Activated naive CD8-positive, alpha-beta T cell treated with anti-CD3 and anti-CD28 coated beads for 36 hours (primary cell): ENCODE measurements at regions not wholly inside any gene's neighbourhood (a gene's known extent, or its start where the extent isn't known, plus 50 kb on each side); places are given as distances from the start of the nearest gene placed in this dataset.

Source experiments
- DNase-seq: peaks from one replicate; pipeline ENCODE4 v3.0.0; 2021
- H3K27ac Mint-ChIP-seq: one replicate; pipeline ENCODE4 v1.8.0; 2022; ENCODE audit warnings: mild to moderate bottlenecking, moderate library complexity, mixed read lengths
- H3K27me3 Mint-ChIP-seq: one replicate; pipeline ENCODE4 v1.8.0; 2022; ENCODE audit warnings: mild to moderate bottlenecking, mixed read lengths
- H3K36me3 Mint-ChIP-seq: one replicate; pipeline ENCODE4 v1.8.0; 2021; ENCODE audit warnings: mild to moderate bottlenecking, mixed read lengths
- H3K4me1 Mint-ChIP-seq: one replicate; pipeline ENCODE4 v1.8.0; 2021; ENCODE audit warnings: mixed read lengths
- H3K4me3 Mint-ChIP-seq: one replicate; pipeline ENCODE4 v1.8.0; 2022; ENCODE audit warnings: mild to moderate bottlenecking, moderate library complexity, mixed read lengths
- H3K9me3 Mint-ChIP-seq: one replicate; pipeline ENCODE4 v1.8.0; 2022; ENCODE audit warnings: mixed read lengths

DNA sequence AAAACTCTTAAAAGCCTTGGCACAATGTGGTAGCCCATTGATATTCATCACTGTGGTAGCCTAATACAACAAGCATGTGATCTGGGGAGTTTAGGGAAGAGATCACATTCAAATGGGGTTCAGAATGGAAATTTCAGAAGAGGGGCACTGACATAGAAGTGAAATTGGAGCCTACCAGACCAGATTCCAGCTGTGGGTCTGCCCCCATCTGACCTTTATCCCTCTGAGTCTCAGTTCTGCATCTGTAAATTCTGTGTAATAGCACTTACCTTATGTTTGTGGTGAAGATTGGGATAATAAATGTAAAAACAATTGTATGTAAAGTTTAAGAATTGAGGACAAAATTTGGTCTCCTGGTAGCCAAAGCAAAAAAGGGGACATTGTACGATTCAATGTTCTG is 320.4 kb upstream of the BOD1L1 start:
- no peak overlapping the region for H3K27ac Mint-ChIP-seq
- H3K9me3 Mint-ChIP-seq = no peaks in the 10 kb centered on the region
- H3K36me3 Mint-ChIP-seq = no peaks in the 10 kb centered on the region
- no peak for DNase-seq
- H3K4me3 Mint-ChIP-seq = no peak overlapping the region
- no peaks in the 10 kb centered on the region for H3K4me1 Mint-ChIP-seq
- peaks cover 4% of the 10 kb centered on the region for H3K27me3 Mint-ChIP-seq

DNA sequence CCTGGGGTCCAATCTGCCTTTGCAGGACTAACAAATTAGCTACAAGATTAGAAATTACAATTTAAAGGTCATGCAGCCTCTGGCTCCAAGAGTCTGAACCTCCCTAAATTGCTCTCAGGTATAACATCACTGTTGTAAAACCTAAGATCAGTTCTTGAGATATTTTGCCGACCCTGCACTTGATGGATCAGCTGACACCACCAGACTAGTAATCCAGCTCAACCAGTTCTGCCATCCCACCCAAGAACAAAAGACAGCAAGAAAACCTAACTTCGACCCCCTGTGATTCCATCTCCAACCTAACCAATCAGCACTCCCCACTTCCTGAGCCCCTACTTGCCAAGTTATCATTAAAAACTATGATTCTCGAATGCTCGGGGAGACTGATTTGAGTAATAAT is 323.0 kb upstream of the BOD1L1 start:
- Mint-ChIP-seq H3K9me3 (no peaks in the 10 kb centered on the region), H3K4me3 (no peak overlapping the region), H3K4me1 (no peaks in the 10 kb centered on the region), H3K27ac (no peak overlapping the region), H3K36me3 (no peaks in the 10 kb centered on the region), H3K27me3 (peaks cover 4% of the 10 kb centered on the region)
- no peak for DNase-seq

DNA sequence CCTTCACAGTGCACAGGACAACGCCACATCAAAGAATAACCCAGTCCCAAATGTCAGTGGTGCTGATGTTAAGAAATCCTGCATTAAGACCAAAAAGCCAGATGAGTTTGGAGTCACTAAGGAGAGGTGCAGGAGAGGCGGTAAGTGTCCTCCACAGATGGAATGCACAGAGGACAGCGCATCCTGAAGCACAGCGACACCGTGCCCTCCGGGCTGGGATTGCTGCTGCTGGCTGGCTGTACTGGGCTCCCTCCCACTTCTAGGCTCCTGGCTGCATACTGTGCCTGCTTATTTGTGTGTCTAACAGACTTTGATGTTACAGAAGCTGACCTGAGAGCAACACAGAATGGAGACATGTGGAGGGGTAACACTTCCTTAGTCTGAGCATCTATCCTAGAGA is 325.6 kb upstream of the BOD1L1 start:
- no peaks in the 10 kb centered on the region for H3K9me3 Mint-ChIP-seq
- H3K27me3 Mint-ChIP-seq = peaks cover 9% of the 10 kb centered on the region
- H3K4me3 Mint-ChIP-seq = no peak overlapping the region
- H3K36me3 Mint-ChIP-seq = no peaks in the 10 kb centered on the region
- H3K4me1 Mint-ChIP-seq = no peaks in the 10 kb centered on the region
- no peak overlapping the region for H3K27ac Mint-ChIP-seq
- DNase-seq = no peak

DNA sequence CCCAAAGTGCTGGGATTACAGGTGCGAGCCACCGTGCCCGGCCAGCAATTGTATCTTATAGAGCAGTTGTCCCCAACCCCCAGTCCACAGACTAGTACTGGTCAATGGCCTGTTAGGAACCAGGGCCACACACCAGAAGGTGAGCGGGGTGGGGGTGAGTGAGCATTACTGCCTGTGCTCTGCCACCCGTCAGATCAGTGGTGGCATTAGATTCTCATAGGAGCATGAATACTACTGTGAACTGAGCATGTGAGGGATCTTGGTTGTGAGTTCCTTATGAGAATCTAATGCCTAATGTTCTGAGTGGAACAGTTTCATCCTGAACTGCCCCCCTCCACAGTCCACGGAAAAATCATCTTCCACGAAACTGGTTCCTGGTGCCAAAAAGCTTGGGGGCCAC is 328.0 kb upstream of the BOD1L1 start:
- H3K4me1 Mint-ChIP-seq = no peaks in the 10 kb centered on the region
- H3K9me3 Mint-ChIP-seq = no peaks in the 10 kb centered on the region
- no peaks in the 10 kb centered on the region for H3K36me3 Mint-ChIP-seq
- H3K4me3 Mint-ChIP-seq = no peak overlapping the region
- no peak for DNase-seq
- no peak overlapping the region for H3K27ac Mint-ChIP-seq
- H3K27me3 Mint-ChIP-seq = peaks cover 8% of the 10 kb centered on the region

DNA sequence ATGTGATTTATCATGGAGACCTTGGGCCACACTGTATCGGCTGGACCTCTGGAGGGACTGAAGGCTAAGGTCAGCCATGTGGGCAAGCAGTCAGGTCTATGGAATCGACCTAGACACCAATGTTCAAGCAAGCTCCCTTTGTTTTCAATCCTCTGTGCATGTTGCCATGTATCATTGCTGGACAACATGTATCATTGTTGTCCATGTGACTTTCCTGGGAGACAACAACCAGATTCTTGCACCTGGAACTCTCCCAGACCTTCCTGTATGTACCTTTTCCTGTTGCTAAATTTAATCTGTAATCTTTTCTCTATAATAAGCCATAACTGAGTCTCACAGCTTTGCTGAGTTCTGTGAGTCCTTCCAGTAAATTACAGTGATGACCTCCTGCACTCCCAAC is 329.4 kb upstream of the BOD1L1 start:
- H3K27me3 Mint-ChIP-seq = peaks cover 4% of the 10 kb centered on the region
- DNase-seq = no peak

DNA sequence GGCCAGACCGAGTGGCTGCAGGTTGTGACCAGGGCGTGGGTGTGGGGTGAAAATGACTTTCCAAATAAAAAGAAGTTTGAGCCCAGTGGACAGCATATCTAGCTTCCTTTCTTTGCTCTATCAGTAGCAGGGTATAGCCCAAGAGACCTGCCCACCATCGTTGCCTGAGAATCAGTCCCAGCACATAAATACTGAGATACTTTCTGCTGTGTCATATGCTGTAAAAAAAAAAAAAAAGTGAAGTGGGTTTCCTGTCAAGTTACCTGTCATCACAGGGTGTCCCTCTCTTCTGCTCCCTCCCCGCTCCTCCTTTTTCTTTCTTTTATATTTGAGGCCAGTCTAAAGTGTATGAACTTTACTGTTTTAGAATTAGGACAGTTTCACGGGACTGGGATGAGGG is 330.3 kb upstream of the BOD1L1 start:
- no peaks in the 10 kb centered on the region for H3K9me3 Mint-ChIP-seq
- H3K4me3 Mint-ChIP-seq = no peak overlapping the region
- no peak for DNase-seq
- H3K27me3 Mint-ChIP-seq = peaks cover 4% of the 10 kb centered on the region
- no peaks in the 10 kb centered on the region for H3K4me1 Mint-ChIP-seq
- no peak overlapping the region for H3K27ac Mint-ChIP-seq
- H3K36me3 Mint-ChIP-seq = no peaks in the 10 kb centered on the region

More for the DNA sequence above, 329.4 kb upstream of the BOD1L1 start:
- no peaks in the 10 kb centered on the region for H3K4me1 Mint-ChIP-seq
- H3K36me3 Mint-ChIP-seq = no peaks in the 10 kb centered on the region
- H3K4me3 Mint-ChIP-seq = no peak overlapping the region
- H3K27ac Mint-ChIP-seq = no peak overlapping the region
- H3K9me3 Mint-ChIP-seq = no peaks in the 10 kb centered on the region

DNA sequence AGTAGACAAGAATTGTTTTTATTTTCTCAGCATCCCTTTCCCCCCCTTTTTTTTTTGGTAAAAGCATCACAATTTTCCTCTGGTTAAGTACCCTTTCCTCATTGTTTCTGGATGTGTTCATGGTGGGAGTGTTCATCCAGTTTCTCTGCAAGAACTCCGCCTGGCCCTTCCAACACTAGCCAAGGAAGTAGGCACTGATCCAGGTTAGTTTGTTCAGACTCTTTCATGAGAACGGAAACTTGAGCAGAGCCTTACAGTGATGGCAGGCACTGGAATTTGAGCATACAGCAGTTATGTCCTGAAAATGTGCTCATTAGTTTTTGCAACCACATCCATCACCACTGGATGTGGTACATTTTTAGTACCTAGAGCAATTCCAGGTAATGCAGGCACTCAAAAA is 336.1 kb upstream of the BOD1L1 start:
- H3K27me3 Mint-ChIP-seq = no peaks in the 10 kb centered on the region
- no peaks in the 10 kb centered on the region for H3K4me1 Mint-ChIP-seq
- no peak overlapping the region for H3K27ac Mint-ChIP-seq

DNA sequence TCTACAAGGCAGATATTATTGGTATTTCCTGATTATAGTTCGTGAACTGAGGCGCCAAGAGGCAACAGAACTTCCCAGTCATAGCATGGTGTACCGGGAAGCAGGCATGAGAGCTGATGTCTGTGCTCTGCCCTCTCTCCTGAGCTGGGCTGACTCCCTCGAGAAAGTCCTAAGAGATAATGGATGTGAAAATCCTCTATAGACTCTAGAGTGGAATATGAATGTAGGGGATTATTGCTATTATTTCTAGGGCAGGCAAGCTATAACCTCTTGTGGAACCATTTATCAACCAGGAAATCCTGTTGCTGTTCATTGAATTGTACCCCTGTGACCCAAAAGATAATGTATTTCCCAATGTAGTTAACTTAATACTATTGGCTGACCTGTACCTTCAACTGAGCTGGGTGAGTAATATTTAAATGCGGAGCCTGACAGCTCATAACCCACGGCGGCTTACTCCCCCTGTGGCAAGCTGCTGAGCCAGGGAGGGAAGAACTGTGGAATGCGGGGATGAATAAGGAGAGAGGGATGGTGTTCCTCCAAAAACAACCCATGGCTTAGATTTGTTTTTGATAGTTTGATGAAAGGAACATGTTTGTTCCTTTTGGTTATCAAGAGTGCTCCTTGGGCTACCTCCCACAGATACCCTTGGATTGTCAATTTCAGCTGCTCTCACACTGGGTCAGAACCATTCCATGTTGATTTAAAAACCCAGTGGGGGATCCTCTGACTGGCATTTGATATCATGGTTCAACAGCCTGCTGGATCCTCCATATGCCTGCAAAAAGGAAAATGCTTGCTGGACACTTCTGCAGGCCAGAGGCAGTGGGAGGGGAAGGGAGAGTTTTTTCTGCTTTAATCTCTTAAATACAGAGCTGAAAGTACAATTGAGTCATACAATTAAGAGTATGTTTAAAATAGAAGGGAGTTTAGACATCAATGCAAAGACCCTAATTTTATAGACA is 339.0 kb upstream of the BOD1L1 start:
- Mint-ChIP-seq H3K27ac (no peak overlapping the region), H3K36me3 (no peaks in the 10 kb centered on the region), H3K9me3 (no peaks in the 10 kb centered on the region), H3K4me1 (no peaks in the 10 kb centered on the region), H3K4me3 (no peak overlapping the region), H3K27me3 (no peaks in the 10 kb centered on the region)
- DNase-seq = no peak

More for the DNA sequence above, 336.1 kb upstream of the BOD1L1 start:
- H3K4me3 Mint-ChIP-seq = no peak overlapping the region
- H3K36me3 Mint-ChIP-seq = no peaks in the 10 kb centered on the region
- DNase-seq = no peak
- H3K9me3 Mint-ChIP-seq = no peaks in the 10 kb centered on the region

DNA sequence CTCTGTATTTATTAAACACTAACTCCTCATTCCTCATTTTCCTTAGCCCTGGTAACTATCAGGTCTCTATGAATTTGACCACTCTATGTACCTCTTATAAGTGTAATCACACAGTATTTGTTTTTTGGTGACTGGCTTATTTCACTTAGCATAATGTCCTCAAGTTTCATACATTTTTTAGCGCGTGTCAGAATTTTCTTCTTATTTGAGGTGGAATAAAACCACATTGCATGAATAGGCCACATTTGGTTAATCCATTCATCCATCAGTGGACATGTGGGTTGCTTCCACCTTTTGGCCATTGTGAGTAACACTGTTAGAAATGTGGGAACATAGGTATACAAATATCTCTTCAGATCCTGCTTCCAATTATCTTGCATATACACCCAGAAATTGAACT is 341.2 kb upstream of the BOD1L1 start:
- Mint-ChIP-seq H3K27ac (no peak overlapping the region), H3K4me1 (no peaks in the 10 kb centered on the region), H3K9me3 (no peaks in the 10 kb centered on the region), H3K27me3 (no peaks in the 10 kb centered on the region), H3K36me3 (no peaks in the 10 kb centered on the region), H3K4me3 (no peak overlapping the region)
- DNase-seq = no peak

DNA sequence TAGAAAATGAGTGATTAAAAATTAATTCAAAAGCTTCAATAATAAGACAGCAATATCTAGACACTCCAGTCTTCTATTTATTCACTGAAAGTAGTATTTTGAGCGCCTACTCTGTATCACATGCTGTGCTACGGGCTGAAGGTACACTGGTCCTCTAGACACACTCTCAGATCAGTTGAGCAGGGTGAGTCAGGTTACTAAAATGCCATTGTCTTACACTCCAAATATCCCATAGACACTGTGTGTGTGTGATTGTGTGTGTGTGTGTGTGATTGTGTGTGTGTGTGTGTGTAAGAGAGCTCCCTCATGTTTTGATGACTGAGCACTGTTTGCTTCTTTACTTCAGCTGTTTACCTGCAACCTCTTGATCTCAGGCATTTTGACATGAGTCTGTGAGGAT is 342.8 kb upstream of the BOD1L1 start:
- H3K9me3 Mint-ChIP-seq = no peaks in the 10 kb centered on the region
- H3K4me3 Mint-ChIP-seq = no peak overlapping the region
- no peaks in the 10 kb centered on the region for H3K27me3 Mint-ChIP-seq
- no peaks in the 10 kb centered on the region for H3K36me3 Mint-ChIP-seq
- DNase-seq = no peak
- no peak overlapping the region for H3K27ac Mint-ChIP-seq
- H3K4me1 Mint-ChIP-seq = no peaks in the 10 kb centered on the region

DNA sequence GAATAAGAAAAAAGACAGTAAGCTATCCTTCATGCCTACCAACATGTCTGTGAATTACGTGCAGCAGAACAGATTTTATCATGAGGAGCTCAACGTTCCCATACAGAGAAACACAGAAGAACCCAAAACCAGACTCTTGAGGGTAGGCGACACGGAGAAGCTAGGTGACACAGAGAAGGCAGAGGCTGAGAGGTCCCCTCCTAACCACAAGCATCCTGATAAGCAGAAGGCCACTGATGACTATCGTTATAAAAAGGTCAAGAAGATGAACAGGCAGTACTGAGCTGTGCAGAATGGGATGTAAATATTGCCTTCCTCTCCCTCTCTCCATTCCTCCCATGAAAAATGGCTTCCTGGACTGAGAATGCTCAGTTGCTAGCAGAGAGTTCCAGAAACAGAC is 350.2 kb upstream of the BOD1L1 start:
- H3K4me3 Mint-ChIP-seq = no peak overlapping the region
- no peak overlapping the region for H3K27ac Mint-ChIP-seq
- no peak for DNase-seq
- H3K36me3 Mint-ChIP-seq = no peaks in the 10 kb centered on the region
- H3K9me3 Mint-ChIP-seq = peaks cover 1% of the 10 kb centered on the region
- no peaks in the 10 kb centered on the region for H3K27me3 Mint-ChIP-seq
- peaks cover 4% of the 10 kb centered on the region for H3K4me1 Mint-ChIP-seq

DNA sequence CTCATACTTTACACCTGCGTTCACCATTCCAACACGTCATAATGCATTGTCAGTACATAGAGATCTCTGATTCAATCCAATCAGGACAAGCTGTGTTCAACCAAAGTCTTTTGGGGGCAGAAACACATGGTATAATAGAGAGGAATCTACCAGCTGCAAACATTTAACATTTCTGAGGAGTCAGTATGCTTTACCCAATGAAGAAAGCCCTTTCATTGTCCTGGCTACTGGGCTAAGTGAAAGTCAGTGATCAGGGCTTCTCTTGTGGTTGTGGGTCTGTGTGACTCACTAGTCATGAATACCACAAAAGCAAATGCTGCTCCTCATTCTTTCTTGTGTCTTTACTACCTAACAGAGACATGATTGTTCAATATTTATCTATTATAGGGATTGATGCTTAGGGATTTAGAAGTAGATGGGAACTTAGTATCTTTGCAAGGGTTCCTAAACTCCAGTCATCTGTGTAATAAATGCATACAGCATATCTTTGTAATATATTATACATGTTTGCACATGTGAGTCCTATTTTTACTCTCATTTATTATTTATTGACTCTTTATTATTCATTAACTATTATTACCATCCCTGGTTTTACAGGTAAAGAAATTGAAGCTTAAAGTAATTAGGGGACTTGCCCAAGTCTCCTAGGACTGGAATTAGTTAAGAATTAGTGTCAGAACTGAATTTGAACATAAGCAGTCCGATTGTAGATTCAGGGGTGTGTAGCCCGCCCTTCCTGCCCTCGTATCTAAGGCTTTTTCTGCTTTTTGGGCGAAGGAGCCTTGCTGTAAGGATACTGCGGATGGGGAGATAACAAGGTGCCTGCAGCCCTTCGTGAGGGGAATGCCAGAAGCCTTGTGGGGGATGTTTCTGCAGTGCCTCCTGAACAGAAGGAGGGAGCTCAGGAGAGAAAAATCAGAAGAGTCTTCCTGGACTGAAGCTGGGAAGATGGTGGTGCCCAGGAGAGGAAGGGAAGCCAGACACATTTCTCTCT is 353.1 kb upstream of the BOD1L1 start:
- DNase-seq = no peak
- no peak overlapping the region for H3K4me3 Mint-ChIP-seq
- no peak overlapping the region for H3K27ac Mint-ChIP-seq
- H3K4me1 Mint-ChIP-seq = peaks cover 4% of the 10 kb centered on the region
- H3K9me3 Mint-ChIP-seq = peaks cover 1% of the 10 kb centered on the region
- H3K27me3 Mint-ChIP-seq = no peaks in the 10 kb centered on the region
- no peaks in the 10 kb centered on the region for H3K36me3 Mint-ChIP-seq

DNA sequence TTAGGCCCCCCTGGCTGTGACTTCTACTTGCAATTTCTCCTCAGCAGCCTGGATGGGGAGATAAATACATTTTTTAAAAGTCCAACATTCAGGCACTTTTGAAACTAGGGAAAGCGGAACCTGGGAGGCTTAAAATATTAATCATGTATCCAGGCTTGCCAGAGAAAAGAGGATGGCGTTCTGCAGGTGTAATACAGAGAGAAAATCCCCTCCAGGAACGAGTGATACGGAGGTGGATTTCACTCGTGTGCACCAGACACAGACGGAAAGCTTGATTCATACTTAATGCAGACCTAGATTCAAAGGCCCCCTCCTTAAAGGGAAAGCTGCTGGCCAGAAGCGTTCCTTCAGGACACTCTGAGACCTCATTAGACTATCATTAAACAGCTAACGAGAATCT is 354.0 kb upstream of the BOD1L1 start:
- no peak for DNase-seq
- H3K4me3 Mint-ChIP-seq = no peak overlapping the region
- no peak overlapping the region for H3K27ac Mint-ChIP-seq
- no peaks in the 10 kb centered on the region for H3K36me3 Mint-ChIP-seq
- H3K4me1 Mint-ChIP-seq = peaks cover 4% of the 10 kb centered on the region
- peaks cover 1% of the 10 kb centered on the region for H3K9me3 Mint-ChIP-seq
- H3K27me3 Mint-ChIP-seq = no peaks in the 10 kb centered on the region

DNA sequence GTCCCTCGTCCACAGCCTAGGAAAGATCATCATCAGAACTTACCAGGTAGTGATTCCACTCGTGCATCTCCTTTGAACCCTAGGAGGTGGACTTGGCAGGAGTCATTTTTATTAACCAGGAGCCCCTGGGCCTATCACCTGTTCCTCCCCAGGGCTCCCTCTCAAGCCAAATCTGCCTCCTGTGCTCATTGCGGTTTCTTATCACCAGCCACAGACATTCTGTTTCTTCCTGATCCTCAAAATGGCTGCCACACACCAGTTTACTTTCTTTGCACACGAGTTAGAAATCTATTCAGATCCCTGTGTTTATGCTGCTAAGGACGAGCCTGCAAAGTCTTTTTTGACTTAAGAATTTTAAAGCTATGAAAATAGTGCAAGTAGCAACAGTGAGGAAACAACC is 354.5 kb upstream of the BOD1L1 start:
- Mint-ChIP-seq H3K36me3 (no peaks in the 10 kb centered on the region), H3K27ac (no peak overlapping the region), H3K27me3 (no peaks in the 10 kb centered on the region), H3K9me3 (no peaks in the 10 kb centered on the region), H3K4me3 (no peak overlapping the region), H3K4me1 (peaks cover 4% of the 10 kb centered on the region)
- DNase-seq = no peak

DNA sequence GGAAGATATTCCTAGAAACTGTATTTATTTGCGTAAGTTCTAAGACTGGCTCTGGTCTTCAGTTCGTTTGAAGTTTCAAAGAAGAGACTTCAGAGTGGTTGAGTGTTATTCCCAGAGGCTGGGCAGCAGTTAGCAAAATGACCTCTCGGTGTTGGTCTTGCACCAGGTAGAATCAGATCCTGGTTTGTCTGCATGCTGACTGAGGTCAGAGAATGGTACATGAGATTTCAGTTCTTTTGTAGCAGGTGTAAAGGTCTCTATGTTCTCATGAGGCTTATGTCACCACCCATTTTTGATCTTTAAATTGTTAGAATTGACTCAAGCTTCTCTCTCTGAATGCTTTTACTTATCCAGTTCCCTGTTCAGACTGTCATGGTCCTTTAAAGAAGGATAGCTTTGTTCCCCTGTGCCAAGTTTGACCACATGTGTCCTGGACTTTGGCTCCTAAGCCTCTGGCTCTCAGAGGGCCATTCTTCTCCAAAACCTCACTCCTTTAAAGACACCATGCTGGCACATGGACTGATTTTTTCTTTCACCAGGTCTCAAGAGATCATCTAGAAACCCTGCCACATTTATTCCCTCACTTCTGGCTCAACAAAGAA is 355.8 kb upstream of the BOD1L1 start:
- no peak overlapping the region for H3K4me3 Mint-ChIP-seq
- H3K36me3 Mint-ChIP-seq = no peaks in the 10 kb centered on the region
- DNase-seq = no peak
- no peak overlapping the region for H3K27ac Mint-ChIP-seq
- peaks cover 4% of the 10 kb centered on the region for H3K4me1 Mint-ChIP-seq
- no peaks in the 10 kb centered on the region for H3K9me3 Mint-ChIP-seq
- H3K27me3 Mint-ChIP-seq = peaks cover 7% of the 10 kb centered on the region
